K562 (cell line): ENCODE measurements at regions not wholly inside any gene's neighbourhood (a gene's known extent, or its start where the extent isn't known, plus 50 kb on each side); places are given as distances from the start of the nearest gene placed in this dataset.

Experiments used
- ATAC-seq: fragments of 200-7000 bp; cut with Tn5 transposase; 3 replicates; pipeline ENCODE4 v1.9.1; 2020; ENCODE audit warnings: moderate library complexity
- BruUV-seq: library from RNA; stranded (reverse); fragments of 400-500 nt; replicated peaks from 2 replicates; lab custom pipeline; 2021; lab: Mats Ljungman, UMichigan
- CTCF ChIA-PET: fragments of 300-600 bp; formaldehyde crosslinking; extraction: SDS; loops from one replicate; lab custom pipeline; 2021; ENCODE audit warnings: low intra/inter-chr PET ratio; lab: Yijun Ruan, JAX
- POLR2A ChIA-PET: fragments of 300-600, 350-650 bp; sonication (Branson Sonifier 250); formaldehyde crosslinking; extraction: SDS; loops from one replicate; lab custom pipeline; 2021; ENCODE audit warnings: antibody characterized with exemption, inconsistent platforms; lab: Yijun Ruan, JAX
- DNase-seq, 4 experiments: peaks; one replicate each; pipeline versions ENCODE4 v3.0.0 to v3.0.0-alpha.2; 2011 to 2018; ENCODE audit warnings: low spot score in 3 of 4, mixed read lengths in 3 of 4; ENCODE audit errors: extremely low read depth in 1 of 4
- FAIRE-seq: peaks from 2 replicates; lab custom pipeline; 2011; peaks lifted over from hg19 to GRCh38; lab: Jason Lieb, UNC
- H2AFZ ChIP-seq: 2 replicates; pipeline ENCODE4 v1.6.0; 2011; ENCODE audit warnings: low read depth, low read length, control low read depth, inconsistent platforms
- H3K27ac ChIP-seq: fragments of 200-600 bp; 3 replicates; pipeline ENCODE4 v1.8.0; 2011; ENCODE audit warnings: low read depth, mild to moderate bottlenecking, control low read depth, inconsistent platforms, low read length, moderate library complexity, mixed read lengths; ENCODE audit errors: extremely low read depth
- H3K27me3 ChIP-seq, 2 experiments: fragments of 300-600 bp in 1 of 2; 2 replicates in 1 of 2; 3 replicates in 1 of 2; pipeline versions ENCODE4 v1.6.0 to v1.8.0; 2011; ENCODE audit warnings: inconsistent platforms in 2 of 2, low read length in 2 of 2, mild to moderate bottlenecking in 1 of 2, mixed read lengths in 1 of 2, moderate library complexity in 1 of 2; ENCODE audit not compliant: control insufficient read depth in 2 of 2, insufficient read depth in 2 of 2
- H3K36me3 ChIP-seq: fragments of 300-600 bp; 3 replicates; pipeline ENCODE4 v1.8.0; 2011; ENCODE audit warnings: mild to moderate bottlenecking, low read length, inconsistent platforms; ENCODE audit not compliant: control insufficient read depth, insufficient read depth
- H3K4me1 ChIP-seq, 2 experiments: fragments of 200-600 bp in 1 of 2; replicated peaks in 1 of 2; 2 replicates in 1 of 2; 3 replicates in 1 of 2; pipeline versions ENCODE4 v1.5.1 to v1.8.0; 2011; ENCODE audit warnings: inconsistent platforms in 2 of 2, low read length in 2 of 2, mild to moderate bottlenecking in 1 of 2, mixed read lengths in 1 of 2, moderate library complexity in 1 of 2; ENCODE audit not compliant: control insufficient read depth in 2 of 2, insufficient read depth in 2 of 2
- H3K4me2 ChIP-seq: 2 replicates; pipeline ENCODE4 v1.6.1; 2011; ENCODE audit warnings: low read length, control low read depth, inconsistent platforms, mixed read lengths; ENCODE audit not compliant: insufficient read depth
- H3K4me3 ChIP-seq: fragments of 200-600 bp; sonication (generic), shearing (Covaris generic); 2 replicates; pipeline ENCODE4 v1.5.1; 2016; ENCODE audit warnings: control low read depth, inconsistent platforms
- H3K79me2 ChIP-seq: fragments of 200-600 bp; 3 replicates; pipeline ENCODE4 v1.8.0; 2011; ENCODE audit warnings: low read length, inconsistent platforms; ENCODE audit not compliant: control insufficient read depth, insufficient read depth
- H3K9ac ChIP-seq, 2 experiments: 2 replicates each; pipeline versions ENCODE4 v1.6.0 to v1.6.1; 2011; ENCODE audit warnings: low read depth in 2 of 2, low read length in 2 of 2, control low read depth in 1 of 2, inconsistent platforms in 1 of 2, mild to moderate bottlenecking in 1 of 2, mixed read lengths in 1 of 2; ENCODE audit not compliant: insufficient read depth in 1 of 2
- H3K9me1 ChIP-seq: one replicate; pipeline ENCODE4 v1.6.0; 2011; ENCODE audit warnings: inconsistent platforms, mild to moderate bottlenecking, low read length, moderate library complexity; ENCODE audit not compliant: control insufficient read depth, insufficient read depth
- H3K9me3 ChIP-seq: replicated peaks from 2 replicates; pipeline ENCODE4 v1.5.1; 2011; ENCODE audit warnings: low read depth, low read length, inconsistent platforms; ENCODE audit not compliant: control insufficient read depth, insufficient read depth
- H4K20me1 ChIP-seq: replicated peaks from 2 replicates; pipeline ENCODE4 v1.6.1; 2011; ENCODE audit warnings: low read length, inconsistent platforms, mixed read lengths; ENCODE audit not compliant: control insufficient read depth, insufficient read depth
- CTCF ChIP-seq, 3 experiments: IDR thresholded peaks in 2 of 3; conservative IDR thresholded peaks in 1 of 3; 2 replicates each; pipeline ENCODE4 v1.5.1; 2011 to 2012; ENCODE audit warnings: low read length in 3 of 3, mild to moderate bottlenecking in 3 of 3, control low read depth in 2 of 3, improper control_type of control experiment in 1 of 3, inconsistent platforms in 1 of 3, low read depth in 1 of 3, mixed read lengths in 1 of 3, moderate library complexity in 1 of 3; ENCODE audit not compliant: insufficient read depth in 2 of 3
- FOXK2 ChIP-seq, 2 experiments: fragments of 450-650 bp; IDR thresholded peaks in 1 of 2; conservative IDR thresholded peaks in 1 of 2; 2 replicates each; pipeline ENCODE4 v1.6.1; 2016; ENCODE audit warnings: low read depth in 2 of 2, mild to moderate bottlenecking in 1 of 2
- PPARD ChIP-seq: fragments of 250-450 bp; sonication (Bioruptor Pico); IDR thresholded peaks from 2 replicates; pipeline ENCODE4 v1.8.0; 2022; ENCODE audit warnings: inconsistent platforms, mild to moderate bottlenecking, moderate library complexity
- RBBP5 ChIP-seq: fragments of 200-600 bp; sonication (generic); IDR thresholded peaks from 2 replicates; pipeline ENCODE4 v1.6.1; 2012; ENCODE audit warnings: borderline replicate concordance, mild to moderate bottlenecking, low read length, control low read depth, inconsistent platforms; ENCODE audit not compliant: insufficient read depth, poor library complexity, severe bottlenecking
- ZNF561 ChIP-seq: fragments of 450-650 bp; formaldehyde crosslinking; conservative IDR thresholded peaks from 2 replicates; pipeline ENCODE4 v1.4.0; 2020; ENCODE audit warnings: mild to moderate bottlenecking, moderate library complexity
- WGBS: fragments of 100-300 bp; shearing (Covaris generic); methylation state at CpG from one replicate; pipeline ENCODE4 v1.1.6; 2016; ENCODE audit warnings: low coverage, mixed read lengths; ENCODE audit not compliant: insufficient coverage; ENCODE audit errors: missing lambda C conversion rate; 5-methylcytosine and 5-hydroxymethylcytosine counted together
- in situ Hi-C: fragments of 300-500 bp; cut with MboI; formaldehyde crosslinking; loops from 4 replicates; pipeline ENCODE4 v1.15.0; 2018; ENCODE audit warnings: inconsistent platforms, mixed read lengths
- intact Hi-C: fragments of 100-400 bp; cut with micrococcal nuclease; formaldehyde crosslinking; loops from 2 replicates; pipeline ENCODE4 v1.14.2; 2022
- TF ChIP-seq, protein P1 (sequence below): fragments of 150-350 bp; conservative IDR thresholded peaks from 2 replicates; pipeline ENCODE4 v1.6.1; 2014; ENCODE audit warnings: low read length
- TF ChIP-seq, protein P2 (sequence below), 2 experiments: fragments of 450-650 bp in 1 of 2; IDR thresholded peaks; 2 replicates each; pipeline ENCODE4 v1.6.1; 2011 to 2017; ENCODE audit warnings: low read depth in 2 of 2, antibody characterized with exemption in 1 of 2, borderline replicate concordance in 1 of 2, low read length in 1 of 2, mild to moderate bottlenecking in 1 of 2, mixed read lengths in 1 of 2; ENCODE audit not compliant: control insufficient read depth in 1 of 2

DNA sequence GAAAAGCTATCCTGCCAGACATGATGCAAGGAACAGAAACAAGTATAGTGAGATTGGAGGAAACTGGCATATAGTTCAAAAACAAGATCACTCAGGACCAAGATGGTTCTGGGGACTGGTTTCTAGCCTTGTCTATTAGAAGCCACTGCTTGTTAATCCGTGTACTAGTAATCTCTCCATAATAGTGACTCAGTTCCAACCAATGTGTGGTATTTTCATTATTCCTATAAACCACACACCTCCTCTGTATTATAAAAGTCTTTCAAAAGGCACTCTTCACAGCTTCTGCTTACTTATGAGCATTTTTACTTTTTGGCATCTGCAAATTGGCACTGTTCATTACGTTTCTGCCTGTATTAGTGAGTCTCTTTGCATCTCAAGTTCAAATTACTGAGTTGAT is 140.3 kb downstream of the SLC6A15 start:
- Histone ChIP-seq H2AFZ (no peak overlapping the region), H3K27ac (no peak overlapping the region), H3K27me3 (no peaks in the 10 kb centered on the region), H3K4me2 (no peak overlapping the region), H3K9me3 (no peaks in the 10 kb centered on the region), H3K36me3 (no peaks in the 10 kb centered on the region), H3K9me1 (no peaks in the 10 kb centered on the region), H3K4me3 (no peak overlapping the region), H3K4me1 (no peaks in the 10 kb centered on the region), H3K79me2 (no peaks in the 10 kb centered on the region), H4K20me1 (no peaks in the 10 kb centered on the region), H3K9ac (no peak overlapping the region)
- ATAC-seq, result no peak
- no TSS peak for BruUV-seq
- no peak for FAIRE-seq
- ChIA-PET POLR2A (no interaction called here), CTCF (no interaction called here)
- 0% methylated on average over 2 of the region's 2 CpGs for WGBS
- TF ChIP-seq, protein P1, sequence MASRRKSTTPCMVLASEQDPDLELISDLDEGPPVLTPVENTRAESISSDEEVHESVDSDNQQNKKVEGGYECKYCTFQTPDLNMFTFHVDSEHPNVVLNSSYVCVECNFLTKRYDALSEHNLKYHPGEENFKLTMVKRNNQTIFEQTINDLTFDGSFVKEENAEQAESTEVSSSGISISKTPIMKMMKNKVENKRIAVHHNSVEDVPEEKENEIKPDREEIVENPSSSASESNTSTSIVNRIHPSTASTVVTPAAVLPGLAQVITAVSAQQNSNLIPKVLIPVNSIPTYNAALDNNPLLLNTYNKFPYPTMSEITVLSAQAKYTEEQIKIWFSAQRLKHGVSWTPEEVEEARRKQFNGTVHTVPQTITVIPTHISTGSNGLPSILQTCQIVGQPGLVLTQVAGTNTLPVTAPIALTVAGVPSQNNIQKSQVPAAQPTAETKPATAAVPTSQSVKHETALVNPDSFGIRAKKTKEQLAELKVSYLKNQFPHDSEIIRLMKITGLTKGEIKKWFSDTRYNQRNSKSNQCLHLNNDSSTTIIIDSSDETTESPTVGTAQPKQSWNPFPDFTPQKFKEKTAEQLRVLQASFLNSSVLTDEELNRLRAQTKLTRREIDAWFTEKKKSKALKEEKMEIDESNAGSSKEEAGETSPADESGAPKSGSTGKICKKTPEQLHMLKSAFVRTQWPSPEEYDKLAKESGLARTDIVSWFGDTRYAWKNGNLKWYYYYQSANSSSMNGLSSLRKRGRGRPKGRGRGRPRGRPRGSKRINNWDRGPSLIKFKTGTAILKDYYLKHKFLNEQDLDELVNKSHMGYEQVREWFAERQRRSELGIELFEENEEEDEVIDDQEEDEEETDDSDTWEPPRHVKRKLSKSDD, result no peak
- in situ Hi-C loops (no loop called here), intact Hi-C loops (no loop called here)
- DNase-seq, result no peak

DNA sequence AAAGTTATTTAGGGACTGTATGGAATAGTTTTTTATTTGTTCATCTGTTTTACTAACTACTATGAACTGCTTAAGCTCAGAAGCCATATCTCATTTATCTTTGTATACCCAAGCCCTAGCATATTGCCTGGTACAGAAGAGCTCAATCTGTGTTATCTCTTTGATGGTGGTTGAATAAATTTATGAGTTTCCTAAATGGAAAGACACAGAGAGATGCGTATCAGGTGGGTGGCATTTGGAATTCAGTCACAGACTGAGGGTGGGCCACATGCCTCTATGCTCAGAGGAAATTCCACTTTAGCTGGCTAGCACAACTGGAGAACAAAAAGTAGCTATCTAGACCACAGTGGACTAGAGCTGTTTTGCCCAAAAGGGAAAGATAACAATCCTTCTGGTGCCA is 145.5 kb downstream of the SLC6A15 start:
- Histone ChIP-seq H3K9ac (no peak overlapping the region), H3K9me1 (no peaks in the 10 kb centered on the region), H3K4me1 (no peaks in the 10 kb centered on the region), H3K4me3 (no peak overlapping the region), H3K4me2 (no peak overlapping the region), H3K36me3 (no peaks in the 10 kb centered on the region), H3K79me2 (no peaks in the 10 kb centered on the region), H2AFZ (no peak overlapping the region), H3K9me3 (no peaks in the 10 kb centered on the region), H4K20me1 (no peaks in the 10 kb centered on the region), H3K27me3 (no peaks in the 10 kb centered on the region), H3K27ac (no peak overlapping the region)
- WGBS, result 0% methylated on average over 1 of the region's 1 CpG
- ATAC-seq, result no peak
- ChIA-PET CTCF (no interaction called here), POLR2A (no interaction called here)
- no TSS peak for BruUV-seq
- intact Hi-C loops (no loop called here), in situ Hi-C loops (no loop called here)
- no peak for DNase-seq
- FAIRE-seq, result no peak
- TF ChIP-seq CTCF (IDR thresholded peaks at IDR 0.05 in 2 of 3, conservative IDR thresholded peaks at IDR 0.05 in 1 of 3; ENCODE audit: insufficient read depth in 2 of 3, low read depth in 1 of 3, low read length in 3 of 3) (no peak), PPARD (CRISPR knock-in tag) (no peak), FOXK2 (conservative IDR thresholded peaks at IDR 0.05 in 1 of 2, IDR thresholded peaks at IDR 0.05 in 1 of 2; ENCODE audit: low read depth in 2 of 2) (no peak), ZNF561 (CRISPR knock-in tag) (no peak), RBBP5 (no peak)
- TF ChIP-seq, protein P2, sequence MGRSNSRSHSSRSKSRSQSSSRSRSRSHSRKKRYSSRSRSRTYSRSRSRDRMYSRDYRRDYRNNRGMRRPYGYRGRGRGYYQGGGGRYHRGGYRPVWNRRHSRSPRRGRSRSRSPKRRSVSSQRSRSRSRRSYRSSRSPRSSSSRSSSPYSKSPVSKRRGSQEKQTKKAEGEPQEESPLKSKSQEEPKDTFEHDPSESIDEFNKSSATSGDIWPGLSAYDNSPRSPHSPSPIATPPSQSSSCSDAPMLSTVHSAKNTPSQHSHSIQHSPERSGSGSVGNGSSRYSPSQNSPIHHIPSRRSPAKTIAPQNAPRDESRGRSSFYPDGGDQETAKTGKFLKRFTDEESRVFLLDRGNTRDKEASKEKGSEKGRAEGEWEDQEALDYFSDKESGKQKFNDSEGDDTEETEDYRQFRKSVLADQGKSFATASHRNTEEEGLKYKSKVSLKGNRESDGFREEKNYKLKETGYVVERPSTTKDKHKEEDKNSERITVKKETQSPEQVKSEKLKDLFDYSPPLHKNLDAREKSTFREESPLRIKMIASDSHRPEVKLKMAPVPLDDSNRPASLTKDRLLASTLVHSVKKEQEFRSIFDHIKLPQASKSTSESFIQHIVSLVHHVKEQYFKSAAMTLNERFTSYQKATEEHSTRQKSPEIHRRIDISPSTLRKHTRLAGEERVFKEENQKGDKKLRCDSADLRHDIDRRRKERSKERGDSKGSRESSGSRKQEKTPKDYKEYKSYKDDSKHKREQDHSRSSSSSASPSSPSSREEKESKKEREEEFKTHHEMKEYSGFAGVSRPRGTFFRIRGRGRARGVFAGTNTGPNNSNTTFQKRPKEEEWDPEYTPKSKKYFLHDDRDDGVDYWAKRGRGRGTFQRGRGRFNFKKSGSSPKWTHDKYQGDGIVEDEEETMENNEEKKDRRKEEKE (IDR thresholded peaks at IDR 0.05; ENCODE audit: borderline replicate concordance in 1 of 2, control insufficient read depth in 1 of 2, low read depth in 2 of 2, low read length in 1 of 2), result no peak
